Neutrophil (primary cell): ENCODE measurements at regions not wholly inside any gene's neighbourhood (a gene's known extent, or its start where the extent isn't known, plus 50 kb on each side); places are given as distances from the start of the nearest gene placed in this dataset.

ENCODE experiments used
- H3K27ac ChIP-seq: fragments of 200-600 bp; sonication (generic); 2 replicates; pipeline ENCODE4 v1.5.1; 2016; ENCODE audit warnings: mild to moderate bottlenecking, moderate library complexity
- H3K27me3 ChIP-seq: fragments of 200-600 bp; sonication (generic); 2 replicates; pipeline ENCODE4 v1.6.0; 2016; ENCODE audit warnings: mild to moderate bottlenecking
- H3K36me3 ChIP-seq: fragments of 200-600 bp; sonication (generic); 2 replicates; pipeline ENCODE4 v1.5.1; 2017
- H3K4me1 ChIP-seq, 2 experiments: fragments of 200-600 bp in 1 of 2; sonication (generic) in 1 of 2; 1 replicate in 1 of 2; 2 replicates in 1 of 2; pipeline versions ENCODE4 v1.5.1 to v1.6.1; 2013 to 2016; ENCODE audit warnings: low read depth in 1 of 2, low read length in 1 of 2, mild to moderate bottlenecking in 1 of 2, moderate library complexity in 1 of 2; ENCODE audit not compliant: control insufficient read depth in 1 of 2, insufficient read depth in 1 of 2
- H3K4me3 ChIP-seq, 2 experiments: fragments of 200-600 bp in 1 of 2; sonication (generic) in 1 of 2; 1 replicate in 1 of 2; 2 replicates in 1 of 2; pipeline ENCODE4 v1.5.1; 2013 to 2016; ENCODE audit warnings: low read depth in 1 of 2, low read length in 1 of 2, mild to moderate bottlenecking in 1 of 2, moderate library complexity in 1 of 2
- H3K9me3 ChIP-seq: fragments of 200-600 bp; sonication (generic); 2 replicates; pipeline ENCODE4 v1.5.1; 2016
- TF ChIP-seq, protein P1 (sequence below): fragments of 200-600 bp; sonication (generic); IDR thresholded peaks from 2 replicates; pipeline ENCODE4 v1.5.1; 2016; ENCODE audit warnings: antibody characterized with exemption

DNA sequence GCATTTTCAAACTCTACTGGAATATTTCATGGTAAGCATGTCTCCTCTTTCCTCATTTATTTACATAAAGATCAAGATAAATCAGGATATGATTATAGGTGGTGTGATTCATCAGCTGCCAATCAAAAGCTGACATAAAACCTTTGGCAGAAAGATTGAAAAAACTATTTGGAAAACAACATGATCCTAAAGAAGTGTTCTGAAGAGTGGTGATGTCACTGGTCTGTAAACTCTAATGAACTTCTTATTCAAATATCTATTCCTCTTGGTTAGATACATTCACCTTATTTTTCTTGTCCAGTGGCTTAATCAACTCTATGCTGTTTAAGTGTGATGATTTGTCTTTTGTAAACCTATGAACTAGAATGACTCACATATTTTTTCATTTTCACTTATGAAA lies 535.5 kb upstream of the CITED2 start:
- H3K27me3 ChIP-seq, result no peaks in the 10 kb centered on the region
- H3K9me3 ChIP-seq, result no peaks in the 10 kb centered on the region
- H3K36me3 ChIP-seq, result no peaks in the 10 kb centered on the region
- no peak overlapping the region for H3K4me3 ChIP-seq
- H3K27ac ChIP-seq, result no peak overlapping the region
- TF ChIP-seq, protein P1, sequence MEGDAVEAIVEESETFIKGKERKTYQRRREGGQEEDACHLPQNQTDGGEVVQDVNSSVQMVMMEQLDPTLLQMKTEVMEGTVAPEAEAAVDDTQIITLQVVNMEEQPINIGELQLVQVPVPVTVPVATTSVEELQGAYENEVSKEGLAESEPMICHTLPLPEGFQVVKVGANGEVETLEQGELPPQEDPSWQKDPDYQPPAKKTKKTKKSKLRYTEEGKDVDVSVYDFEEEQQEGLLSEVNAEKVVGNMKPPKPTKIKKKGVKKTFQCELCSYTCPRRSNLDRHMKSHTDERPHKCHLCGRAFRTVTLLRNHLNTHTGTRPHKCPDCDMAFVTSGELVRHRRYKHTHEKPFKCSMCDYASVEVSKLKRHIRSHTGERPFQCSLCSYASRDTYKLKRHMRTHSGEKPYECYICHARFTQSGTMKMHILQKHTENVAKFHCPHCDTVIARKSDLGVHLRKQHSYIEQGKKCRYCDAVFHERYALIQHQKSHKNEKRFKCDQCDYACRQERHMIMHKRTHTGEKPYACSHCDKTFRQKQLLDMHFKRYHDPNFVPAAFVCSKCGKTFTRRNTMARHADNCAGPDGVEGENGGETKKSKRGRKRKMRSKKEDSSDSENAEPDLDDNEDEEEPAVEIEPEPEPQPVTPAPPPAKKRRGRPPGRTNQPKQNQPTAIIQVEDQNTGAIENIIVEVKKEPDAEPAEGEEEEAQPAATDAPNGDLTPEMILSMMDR, result no peak
- peaks cover 10 to 17% of the 10 kb centered on the region in 2 experiments for H3K4me1 ChIP-seq

DNA sequence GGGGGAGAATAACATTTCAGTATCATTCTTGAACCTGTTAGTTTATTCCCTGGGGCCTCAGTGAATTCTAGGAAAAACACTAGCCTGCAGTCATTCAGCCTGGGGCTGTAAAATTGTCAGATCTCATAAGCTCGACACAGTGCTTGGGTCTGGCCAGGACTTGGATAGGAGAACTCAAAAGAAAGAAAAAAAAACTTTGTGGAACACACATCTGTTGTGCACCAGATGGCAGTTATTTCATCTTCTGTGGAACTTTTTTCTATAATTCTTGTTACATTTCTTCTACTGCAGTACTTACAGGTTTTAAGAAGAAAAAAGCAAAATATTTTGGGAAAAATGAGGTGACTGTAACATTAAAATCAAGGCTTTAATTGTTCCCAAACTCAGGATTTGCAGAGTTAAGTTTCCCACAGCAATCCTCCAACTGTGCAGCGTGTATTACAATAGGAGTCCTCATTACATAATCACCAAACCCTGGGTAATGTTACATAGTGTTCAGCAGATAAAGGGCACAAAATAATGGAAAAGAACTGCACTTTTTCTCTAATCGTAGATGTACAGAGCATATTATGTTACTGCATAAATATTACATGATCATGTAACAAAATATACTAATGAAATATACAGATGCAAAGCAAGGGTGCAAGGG lies 531.1 kb upstream of the CITED2 start:
- TF ChIP-seq, protein P1, result no peak
- Histone ChIP-seq H3K36me3 (no peaks in the 10 kb centered on the region), H3K4me1 (peaks cover 29 to 35% of the 10 kb centered on the region in 2 experiments), H3K27ac (no peak overlapping the region), H3K27me3 (no peaks in the 10 kb centered on the region), H3K4me3 (no peak overlapping the region), H3K9me3 (no peaks in the 10 kb centered on the region)

DNA sequence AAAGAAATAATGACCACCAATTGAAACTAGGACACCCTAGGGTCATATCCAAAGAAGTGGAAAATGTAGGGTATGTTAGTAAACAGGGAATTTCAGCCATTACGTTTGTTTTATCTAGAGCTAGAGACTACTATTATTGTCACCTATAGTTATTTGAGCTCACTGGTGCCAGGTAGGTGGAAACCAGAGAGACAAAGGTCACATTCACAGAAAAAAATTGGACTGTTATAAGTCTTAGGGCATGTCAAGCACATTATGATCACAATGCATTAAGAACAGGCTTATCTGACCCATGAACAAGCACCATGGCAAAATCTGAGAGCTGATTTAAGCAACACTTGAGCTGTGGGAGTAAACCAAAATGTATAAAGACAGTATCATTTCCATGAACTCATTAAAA lies 530.1 kb upstream of the CITED2 start:
- Histone ChIP-seq H3K4me3 (no peak overlapping the region), H3K4me1 (peaks cover 29 to 35% of the 10 kb centered on the region in 2 experiments), H3K27ac (no peak overlapping the region), H3K27me3 (no peaks in the 10 kb centered on the region), H3K9me3 (no peaks in the 10 kb centered on the region), H3K36me3 (no peaks in the 10 kb centered on the region)
- TF ChIP-seq, protein P1, result no peak

DNA sequence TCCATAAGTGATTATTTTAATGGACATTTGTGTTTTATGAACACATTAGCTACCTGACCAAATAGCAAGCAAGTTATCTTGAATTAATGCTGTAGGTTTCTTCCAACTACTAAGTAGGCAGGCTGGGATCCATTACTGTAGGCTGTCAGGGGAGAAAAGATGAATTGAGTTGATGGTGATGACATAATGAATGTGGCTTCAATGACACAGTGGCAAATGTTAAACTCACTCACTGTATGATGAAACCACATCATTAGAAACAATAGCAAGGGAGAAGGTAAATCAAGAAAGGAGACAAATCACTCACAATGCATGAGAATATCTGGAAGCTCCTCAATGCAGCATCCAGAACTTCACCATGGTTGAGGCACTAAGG lies 529.7 kb upstream of the CITED2 start:
- Histone ChIP-seq H3K4me3 (no peak overlapping the region), H3K4me1 (peaks cover 29 to 35% of the 10 kb centered on the region in 2 experiments), H3K36me3 (no peaks in the 10 kb centered on the region), H3K27ac (peak overlapping the region; percentile 75), H3K9me3 (no peaks in the 10 kb centered on the region), H3K27me3 (no peaks in the 10 kb centered on the region)
- TF ChIP-seq, protein P1, result no peak

DNA sequence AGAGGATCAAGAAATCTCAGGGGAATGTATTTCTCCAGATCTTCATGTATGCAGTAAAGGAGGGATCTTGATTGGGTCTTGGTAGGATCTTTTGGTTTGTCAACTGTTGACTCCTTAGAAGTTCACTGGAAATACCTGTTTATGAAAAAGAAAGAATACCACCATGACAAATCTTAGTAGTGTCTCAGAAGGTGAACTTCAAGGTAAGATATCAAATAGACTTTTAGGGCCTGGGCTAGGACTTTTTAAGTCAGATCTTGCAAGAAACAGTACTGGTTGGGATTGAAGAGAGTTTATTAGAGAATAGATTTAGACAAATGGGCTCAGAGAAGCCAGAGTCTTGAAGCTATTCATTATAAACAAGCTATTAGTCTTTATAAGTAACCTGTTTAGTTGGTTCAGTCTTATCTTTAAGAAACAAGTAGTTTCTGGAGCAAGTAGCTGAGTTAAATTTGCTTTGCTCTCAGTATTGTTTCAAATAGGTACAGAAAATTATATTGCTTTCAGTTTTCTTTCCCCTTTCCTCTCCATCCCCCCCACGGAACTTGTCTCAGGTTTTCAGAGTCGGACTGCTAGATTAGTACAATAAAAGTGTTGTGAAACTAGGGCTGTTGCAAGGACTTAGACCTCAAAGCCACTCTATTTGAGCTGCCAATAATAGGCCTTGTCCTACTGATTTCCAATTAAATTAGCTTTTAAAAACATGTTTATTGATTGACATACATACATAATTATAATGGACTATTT lies 529.1 kb upstream of the CITED2 start:
- no peaks in the 10 kb centered on the region for H3K27me3 ChIP-seq
- no peaks in the 10 kb centered on the region for H3K36me3 ChIP-seq
- no peaks in the 10 kb centered on the region for H3K9me3 ChIP-seq
- TF ChIP-seq, protein P1, result no peak
- H3K27ac ChIP-seq, result peak overlapping the region; percentile 75
- peaks cover 29 to 35% of the 10 kb centered on the region in 2 experiments for H3K4me1 ChIP-seq
- no peak overlapping the region for H3K4me3 ChIP-seq
